Stimulated activated CD4-positive, alpha-beta T cell treated with anti-CD3 and anti-CD28 coated beads, Interleukin-12 subunit alpha, Interleukin-12 subunit beta, amount 100 ng/mL, for 48 hours (primary cell): ENCODE measurements at regions not wholly inside any gene's neighbourhood (a gene's known extent, or its start where the extent isn't known, plus 50 kb on each side); places are given as distances from the start of the nearest gene placed in this dataset.
"Not testable (repeated sequence)": the region's sequence is repeated elsewhere in the genome, so short reads cannot be mapped to it uniquely, and the experiment has no call there.

Experiments used
- DNase-seq, 3 donors: peaks; one replicate each; pipeline ENCODE4 v3.0.0-alpha.2; 2020; ENCODE audit warnings: low read depth in 2 of 3, low spot score in 1 of 3

GRCh38 chr6:144528743-144529425, 243.7 kb downstream of the UTRN start:
- no peak for DNase-seq

DNA sequence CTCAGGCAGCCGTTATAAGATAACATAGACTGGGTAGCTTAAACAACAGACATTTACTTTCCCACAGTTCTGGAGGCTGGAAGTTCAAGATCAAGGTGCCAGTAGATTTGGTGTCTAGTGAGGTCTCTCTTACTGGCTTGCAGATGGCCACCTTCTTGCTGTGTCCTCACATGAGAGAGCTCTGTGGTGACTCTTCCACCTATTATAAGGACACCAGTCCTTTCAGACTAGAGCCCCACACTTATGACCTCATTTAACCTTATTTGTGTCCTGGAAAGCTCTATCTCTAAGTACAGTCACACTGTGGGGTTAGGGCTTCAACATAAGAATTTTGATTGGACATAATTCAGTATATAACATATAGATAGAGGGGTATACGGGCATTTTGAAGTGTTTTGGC, 245.0 kb downstream of the UTRN start:
- DNase-seq: no peak

GRCh38 chr6:144532238-144532637, 247.1 kb downstream of the UTRN start:
- not testable (repeated sequence) for DNase-seq

- DNase-seq: no peak
Observed at GRCh38 chr6:144534180-144534579, 249.0 kb downstream of the UTRN start.

DNA sequence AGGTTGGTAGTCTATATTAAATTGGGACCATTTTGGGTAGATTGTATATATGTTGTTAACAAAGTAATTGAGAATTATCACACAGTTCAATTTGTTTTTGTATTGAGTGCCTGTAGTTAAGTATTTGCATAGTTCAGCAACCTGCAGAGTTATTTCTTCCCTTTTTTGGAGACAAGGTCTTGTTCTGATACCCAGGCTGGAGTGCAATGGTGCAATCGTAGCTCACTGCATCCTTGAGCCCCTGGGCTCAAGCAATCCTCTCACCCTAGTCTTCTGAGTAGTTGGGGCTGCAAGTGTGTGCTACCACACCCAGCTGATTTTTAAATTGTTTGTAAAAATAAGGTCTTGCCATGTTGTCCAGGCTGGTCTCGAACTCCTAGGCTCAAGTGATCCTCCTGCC, 250.5 kb downstream of the UTRN start:
- no peak for DNase-seq

DNA sequence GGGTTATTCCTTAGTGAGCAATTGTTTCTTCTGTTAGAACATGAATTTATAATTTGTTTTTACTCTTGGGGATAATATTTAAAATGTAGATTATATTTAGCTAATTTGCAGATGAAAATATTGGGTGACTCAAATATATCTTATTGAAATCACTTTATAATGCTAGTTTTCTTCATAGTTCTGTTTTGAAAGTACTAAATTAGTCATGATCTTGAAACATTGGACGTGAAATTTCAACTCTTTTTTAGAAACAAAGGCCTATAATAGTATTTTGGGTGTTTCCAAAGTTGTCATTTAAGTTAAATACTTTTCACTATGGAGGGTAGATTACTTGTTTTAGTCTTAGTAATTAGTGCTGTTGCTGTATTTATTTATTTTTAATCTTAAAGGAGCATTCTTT, 250.9 kb downstream of the UTRN start:
- no peak for DNase-seq

GRCh38 chr6:144543006-144543871, 258.1 kb downstream of the UTRN start:
- DNase-seq: no peak

GRCh38 chr6:144544266-144544830, 259.2 kb downstream of the UTRN start:
- no peak for DNase-seq

DNA sequence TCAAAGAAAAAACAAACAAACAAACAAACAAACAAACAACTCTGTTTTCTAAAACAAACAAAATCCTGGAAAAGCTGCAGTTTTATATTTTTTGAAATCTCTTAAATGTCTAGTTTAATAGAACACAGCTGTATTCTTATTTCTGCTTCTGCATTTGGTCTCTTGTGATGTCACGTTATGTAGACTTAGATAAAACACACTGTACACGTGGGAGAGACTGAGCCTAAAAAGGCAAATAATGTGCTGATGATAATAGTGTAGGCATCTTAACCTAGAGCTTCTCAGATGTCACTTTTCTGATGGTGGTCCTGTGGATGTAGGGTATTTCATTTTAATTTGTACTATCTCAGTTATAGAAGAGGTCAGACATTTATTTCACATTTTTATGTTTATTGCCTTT, 261.7 kb downstream of the UTRN start:
- DNase-seq: no peak

DNA sequence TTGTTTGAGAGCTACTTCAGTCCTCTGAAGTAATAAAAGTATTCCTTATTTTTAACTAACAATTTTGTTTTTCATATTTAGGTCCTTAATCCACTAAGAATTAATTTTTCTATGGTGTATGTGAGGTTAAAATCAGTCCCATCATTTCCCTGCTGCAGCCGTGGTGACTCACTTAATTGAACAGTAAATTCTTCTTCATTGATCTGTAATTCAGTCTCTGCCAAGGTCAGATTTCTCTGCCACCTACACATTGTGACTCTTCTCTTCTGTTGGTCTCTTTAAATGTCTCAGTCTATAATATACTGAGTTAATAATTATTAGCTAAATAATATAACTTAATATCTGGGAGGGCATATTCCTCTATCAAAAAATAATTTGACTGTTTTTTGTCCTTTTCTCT, 262.3 kb downstream of the UTRN start:
- DNase-seq: no peak

DNA sequence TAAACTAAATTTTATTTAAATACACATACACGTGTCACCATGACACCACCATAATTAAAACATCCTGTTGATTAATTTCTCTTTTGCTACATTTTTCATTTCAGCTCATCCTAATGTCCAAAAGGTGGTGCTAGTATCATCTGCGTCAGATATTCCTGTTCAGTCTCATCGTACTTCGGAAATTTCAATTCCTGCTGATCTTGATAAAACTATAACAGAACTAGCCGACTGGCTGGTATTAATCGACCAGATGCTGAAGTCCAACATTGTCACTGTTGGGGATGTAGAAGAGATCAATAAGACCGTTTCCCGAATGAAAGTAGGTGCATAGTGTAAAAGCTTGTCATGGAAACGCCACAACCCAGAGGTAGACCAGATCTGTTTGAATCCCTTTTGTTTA, 263.4 kb downstream of the UTRN start:
- DNase-seq: no peak

DNA sequence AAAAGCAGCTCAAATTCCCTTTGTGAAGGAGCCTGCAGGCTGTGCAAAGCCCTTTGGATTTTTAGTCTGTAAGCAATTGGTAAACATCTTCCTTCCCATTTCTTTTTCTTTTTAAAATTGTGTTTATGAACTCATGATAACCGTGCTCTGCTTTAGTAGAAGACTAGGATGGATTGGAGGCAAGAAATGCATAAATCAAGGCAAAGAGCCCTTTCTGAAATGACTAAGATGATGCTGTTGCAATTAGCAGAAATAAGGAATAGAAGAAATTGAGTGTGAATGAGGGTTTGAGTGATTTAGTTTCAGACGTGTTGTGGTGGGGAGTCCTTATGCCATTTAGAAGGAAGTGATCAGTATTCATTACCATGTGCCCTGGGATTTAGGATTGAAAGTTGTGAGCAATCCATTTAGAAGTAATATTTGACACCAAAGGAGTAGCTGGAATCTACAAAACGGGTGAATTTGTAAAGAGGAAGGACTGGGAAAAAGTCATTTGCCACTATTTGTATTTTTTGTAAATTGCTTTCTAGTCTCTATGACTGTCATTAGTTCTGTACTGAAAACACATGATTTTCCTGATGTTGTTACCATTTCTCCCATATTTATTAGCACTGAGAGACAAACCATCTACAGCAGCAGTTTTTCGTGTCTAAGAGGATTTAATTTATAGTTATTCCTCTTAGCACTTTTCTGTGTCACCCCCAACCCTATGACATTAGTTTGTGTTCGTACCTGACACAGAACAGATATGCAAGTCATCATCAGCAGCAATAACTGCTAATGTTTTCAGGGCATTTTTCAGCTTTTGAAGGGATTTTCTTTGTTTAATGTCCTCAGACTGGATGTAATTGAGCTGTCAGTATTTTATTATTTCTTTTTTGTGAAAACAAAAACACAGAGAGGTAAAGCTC, 265.0 kb downstream of the UTRN start:
- DNase-seq: no peak

- DNase-seq: no peak
Observed at GRCh38 chr6:144551339-144551738, 266.2 kb downstream of the UTRN start.

- no peak for DNase-seq
Observed at GRCh38 chr6:144555066-144555465, 269.9 kb downstream of the UTRN start.

GRCh38 chr6:144559865-144560593, 274.9 kb downstream of the UTRN start:
- peak in 2 of 3 donors; percentile 21 to 38 for DNase-seq

DNA sequence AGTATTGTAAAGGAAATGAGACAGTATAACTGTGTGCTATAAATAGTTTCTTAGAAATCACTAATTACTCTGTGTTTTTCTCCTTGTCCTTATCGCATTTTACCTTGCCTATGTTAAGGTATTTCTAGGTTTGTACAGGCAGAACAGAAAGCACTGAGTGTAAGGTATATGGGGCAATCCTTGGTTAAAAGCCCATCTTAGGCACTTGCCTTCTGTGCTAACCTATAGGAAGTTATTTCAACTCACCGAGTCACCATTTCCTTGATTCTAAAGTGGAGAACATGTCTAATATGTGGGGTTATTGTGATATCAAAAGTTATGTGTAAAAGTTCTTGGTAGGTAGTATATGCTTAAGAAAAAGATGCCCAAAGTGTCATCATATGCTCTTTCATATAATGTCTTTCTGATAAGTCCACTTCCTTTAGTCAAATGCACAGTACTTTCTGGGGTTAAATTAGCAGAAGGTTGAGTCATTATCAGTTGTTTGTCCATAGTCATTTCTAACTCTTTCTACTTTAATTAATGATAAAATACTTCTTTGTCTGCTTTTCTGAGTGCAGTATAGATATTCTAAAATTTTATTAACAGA, 276.4 kb downstream of the UTRN start:
- DNase-seq: no peak

GRCh38 chr6:144564202-144564601, 279.1 kb downstream of the UTRN start:
- no peak for DNase-seq

DNA sequence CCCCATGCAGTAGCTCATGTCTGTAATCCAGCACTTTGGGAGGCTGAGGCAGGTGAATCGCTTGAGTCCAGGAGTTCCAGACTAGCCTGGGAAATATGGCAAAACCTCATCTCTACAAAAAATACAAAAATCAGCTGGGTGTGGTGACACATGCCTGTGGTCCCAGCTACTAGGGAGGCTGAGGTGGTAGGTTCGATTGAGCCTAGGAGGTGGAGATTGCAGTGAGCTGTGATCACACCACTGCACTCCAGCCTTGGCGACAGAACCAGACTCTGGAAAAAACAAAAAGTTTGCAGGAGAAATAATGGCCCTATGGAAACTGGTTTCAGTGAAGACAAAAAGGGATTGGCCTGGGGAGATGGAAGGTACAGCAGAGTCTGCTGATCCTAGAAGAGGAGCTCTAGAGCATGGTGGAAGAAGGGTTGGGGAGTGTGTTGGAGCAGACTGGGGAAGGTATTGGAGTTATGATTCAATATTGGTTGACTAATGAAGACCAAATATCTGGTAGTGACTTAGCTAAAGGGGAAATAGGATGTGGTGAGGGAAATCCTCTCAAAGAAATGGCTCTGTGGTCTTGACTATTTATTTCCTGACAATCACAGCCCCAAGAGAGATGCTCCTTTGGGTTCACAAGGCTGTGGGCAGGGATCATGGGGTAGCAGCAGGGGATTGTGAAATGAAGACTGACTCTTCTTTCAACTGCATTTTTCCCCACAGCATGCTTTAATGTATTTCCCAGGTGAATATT, 281.9 kb downstream of the UTRN start:
- no peak for DNase-seq

DNA sequence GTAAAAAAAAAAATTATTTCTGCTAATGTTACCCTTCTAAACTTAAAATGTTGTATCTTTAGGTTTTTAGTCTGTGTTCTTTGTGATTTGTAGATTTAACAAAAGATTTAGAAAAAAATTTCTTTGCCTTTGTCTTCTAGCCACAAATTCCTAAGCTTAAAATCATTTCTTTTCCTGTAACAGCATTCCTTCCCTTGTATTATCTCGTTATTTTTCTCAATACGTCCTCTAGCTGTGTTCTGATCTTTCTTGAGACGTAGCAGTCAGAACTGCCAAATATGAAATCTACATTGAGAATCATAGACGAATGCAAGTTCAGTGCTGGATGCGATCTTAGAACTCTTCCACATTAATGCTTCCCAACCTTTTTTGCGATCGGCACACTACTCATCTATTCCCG, 283.1 kb downstream of the UTRN start:
- DNase-seq: no peak
